ENCODE measurements at regions not wholly inside any gene's neighbourhood (a gene's known extent, or its start where the extent isn't known, plus 50 kb on each side); places are given as distances from the start of the nearest gene placed in this dataset.
"Not testable (repeated sequence)": the region's sequence is repeated elsewhere in the genome, so short reads cannot be mapped to it uniquely, and the experiment has no call there.

DNA sequence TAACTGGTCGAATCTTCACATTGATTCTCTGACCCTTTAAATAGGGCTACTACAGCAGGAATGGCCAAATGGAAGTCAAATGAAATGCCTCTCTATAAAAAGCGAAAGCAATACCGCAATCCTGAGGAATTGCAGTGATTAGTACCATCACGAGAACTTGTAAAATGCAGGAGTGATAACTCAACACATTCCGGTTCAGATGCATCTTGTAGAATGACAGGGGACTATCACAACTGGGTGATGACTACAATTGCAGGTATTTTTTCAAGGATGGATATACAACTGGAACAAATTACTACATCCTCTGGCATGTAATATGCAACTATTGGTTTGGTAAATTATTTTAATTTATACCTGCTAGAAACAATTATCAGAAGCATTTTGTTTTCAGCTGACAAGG is 140.4 kb downstream of the PCDH20 start:
- H3K9me3 ChIP-seq, result no peaks in the 10 kb centered on the region
- TF ChIP-seq, protein P1, sequence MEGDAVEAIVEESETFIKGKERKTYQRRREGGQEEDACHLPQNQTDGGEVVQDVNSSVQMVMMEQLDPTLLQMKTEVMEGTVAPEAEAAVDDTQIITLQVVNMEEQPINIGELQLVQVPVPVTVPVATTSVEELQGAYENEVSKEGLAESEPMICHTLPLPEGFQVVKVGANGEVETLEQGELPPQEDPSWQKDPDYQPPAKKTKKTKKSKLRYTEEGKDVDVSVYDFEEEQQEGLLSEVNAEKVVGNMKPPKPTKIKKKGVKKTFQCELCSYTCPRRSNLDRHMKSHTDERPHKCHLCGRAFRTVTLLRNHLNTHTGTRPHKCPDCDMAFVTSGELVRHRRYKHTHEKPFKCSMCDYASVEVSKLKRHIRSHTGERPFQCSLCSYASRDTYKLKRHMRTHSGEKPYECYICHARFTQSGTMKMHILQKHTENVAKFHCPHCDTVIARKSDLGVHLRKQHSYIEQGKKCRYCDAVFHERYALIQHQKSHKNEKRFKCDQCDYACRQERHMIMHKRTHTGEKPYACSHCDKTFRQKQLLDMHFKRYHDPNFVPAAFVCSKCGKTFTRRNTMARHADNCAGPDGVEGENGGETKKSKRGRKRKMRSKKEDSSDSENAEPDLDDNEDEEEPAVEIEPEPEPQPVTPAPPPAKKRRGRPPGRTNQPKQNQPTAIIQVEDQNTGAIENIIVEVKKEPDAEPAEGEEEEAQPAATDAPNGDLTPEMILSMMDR (IDR thresholded peaks at IDR 0.05), result no peak
- intact Hi-C loops (cut with DNase I), result no loop called here
- no peak for DNase-seq
- H3K4me3 ChIP-seq, result no peak overlapping the region
- no peak overlapping the region for H3K27ac ChIP-seq
- no peaks in the 10 kb centered on the region for H3K4me1 ChIP-seq
- no peaks in the 10 kb centered on the region for H3K36me3 ChIP-seq
- H3K9ac ChIP-seq (ENCODE audit: low read depth in 2 of 2, low read length in 2 of 2), result no peak overlapping the region
- no peaks in the 10 kb centered on the region for H3K27me3 ChIP-seq

DNA sequence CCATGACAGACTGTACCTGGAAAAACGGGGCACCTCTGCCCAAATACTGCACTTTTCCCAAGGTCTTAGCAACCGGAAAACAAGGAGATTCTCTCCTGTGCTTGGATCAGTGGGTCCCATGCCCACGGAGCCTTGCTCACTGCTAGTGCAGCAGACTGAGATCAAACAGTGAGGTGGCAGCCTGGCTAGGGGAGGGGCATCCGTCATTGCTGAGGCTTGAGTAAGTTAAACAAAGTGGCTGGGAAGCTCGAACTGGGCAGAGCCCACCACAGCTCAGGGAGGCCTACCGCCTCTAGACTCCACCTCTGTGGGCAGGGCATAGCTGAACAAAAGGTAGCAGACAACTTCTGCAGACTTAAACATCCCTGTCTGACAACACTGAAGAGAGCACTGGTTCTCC is 148.8 kb downstream of the PCDH20 start:
- H3K4me3 ChIP-seq, DNase-seq: not testable (repeated sequence)

DNA sequence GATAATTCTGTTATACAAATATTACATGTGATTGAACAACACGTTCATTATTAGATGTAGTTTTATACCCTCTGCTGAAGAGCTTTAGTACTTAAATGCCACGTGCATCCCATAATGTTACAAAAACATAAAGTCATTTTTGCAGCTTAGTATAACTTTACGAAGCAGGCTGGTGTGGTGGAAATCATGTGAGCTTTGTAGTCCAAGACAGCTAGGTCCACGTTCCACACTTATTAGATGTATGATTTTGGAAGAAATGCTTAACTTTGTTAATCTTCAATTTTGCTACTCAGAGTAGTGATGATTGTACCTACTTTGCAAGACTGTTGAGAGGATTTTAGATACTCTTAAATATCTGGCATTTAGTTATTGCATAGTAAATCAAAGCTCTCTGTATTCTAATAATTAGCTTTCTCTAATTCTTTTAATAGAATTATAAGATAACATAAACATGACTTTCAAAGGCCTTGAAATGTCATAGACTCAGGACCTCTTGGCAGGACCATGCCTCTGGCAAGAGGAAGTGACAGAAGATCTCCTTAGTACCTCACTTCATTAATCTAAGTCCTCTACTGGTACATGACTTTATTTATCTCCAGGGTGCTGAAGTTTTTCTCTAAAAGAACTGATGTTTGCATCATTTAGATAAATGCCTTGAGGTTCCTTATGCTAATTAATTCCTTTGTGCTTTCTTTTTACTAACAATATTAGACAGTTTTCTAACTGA is 153.7 kb downstream of the PCDH20 start:
- intact Hi-C loops (cut with DNase I), result no loop called here
- Histone ChIP-seq H3K4me1 (no peaks in the 10 kb centered on the region), H3K4me3 (no peak overlapping the region), H3K27ac (no peak overlapping the region), H3K36me3 (no peaks in the 10 kb centered on the region), H3K9ac (ENCODE audit: low read depth in 2 of 2, low read length in 2 of 2) (no peak overlapping the region), H3K9me3 (no peaks in the 10 kb centered on the region), H3K27me3 (no peaks in the 10 kb centered on the region)
- no peak for DNase-seq
- TF ChIP-seq, protein P1 (IDR thresholded peaks at IDR 0.05), result no peak

More for the DNA sequence above, 148.8 kb downstream of the PCDH20 start:
- H3K36me3 ChIP-seq; H3K9me3 ChIP-seq; H3K9ac ChIP-seq (ENCODE audit: low read depth in 2 of 2, low read length in 2 of 2); H3K27ac ChIP-seq; H3K27me3 ChIP-seq; H3K4me1 ChIP-seq; intact Hi-C loops (cut with DNase I): not testable (repeated sequence)

DNA sequence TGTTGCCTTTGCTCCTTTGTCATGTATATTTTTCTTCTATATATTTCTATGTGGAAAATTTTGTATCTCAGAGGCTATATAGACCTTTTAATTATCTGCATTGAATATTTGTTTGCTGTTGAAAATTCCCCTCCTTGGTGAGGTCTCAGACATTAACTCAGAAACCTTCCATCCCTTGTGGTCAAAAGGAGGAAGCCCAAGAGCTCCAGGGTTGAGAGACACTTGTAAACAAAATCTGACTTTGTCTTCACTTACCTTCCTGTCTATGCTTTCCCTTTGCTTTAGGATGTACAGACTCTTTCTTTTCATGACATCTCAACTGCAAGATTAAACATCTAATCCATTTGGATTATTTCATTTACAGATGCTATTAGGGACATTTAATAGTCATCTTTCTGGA is 157.5 kb downstream of the PCDH20 start:
- no peaks in the 10 kb centered on the region for H3K9me3 ChIP-seq
- H3K27me3 ChIP-seq, result no peaks in the 10 kb centered on the region
- TF ChIP-seq, protein P1 (IDR thresholded peaks at IDR 0.05), result no peak
- DNase-seq, result no peak
- H3K9ac ChIP-seq (ENCODE audit: low read depth in 2 of 2, low read length in 2 of 2), result no peak overlapping the region
- no peaks in the 10 kb centered on the region for H3K4me1 ChIP-seq
- intact Hi-C loops (cut with DNase I), result loop anchor here (10.0 kb wide), 1 partner anchor 133 kb away; no protein-coding TSS in a partner anchor
- no peak overlapping the region for H3K27ac ChIP-seq
- H3K36me3 ChIP-seq, result no peaks in the 10 kb centered on the region
- no peak overlapping the region for H3K4me3 ChIP-seq

DNA sequence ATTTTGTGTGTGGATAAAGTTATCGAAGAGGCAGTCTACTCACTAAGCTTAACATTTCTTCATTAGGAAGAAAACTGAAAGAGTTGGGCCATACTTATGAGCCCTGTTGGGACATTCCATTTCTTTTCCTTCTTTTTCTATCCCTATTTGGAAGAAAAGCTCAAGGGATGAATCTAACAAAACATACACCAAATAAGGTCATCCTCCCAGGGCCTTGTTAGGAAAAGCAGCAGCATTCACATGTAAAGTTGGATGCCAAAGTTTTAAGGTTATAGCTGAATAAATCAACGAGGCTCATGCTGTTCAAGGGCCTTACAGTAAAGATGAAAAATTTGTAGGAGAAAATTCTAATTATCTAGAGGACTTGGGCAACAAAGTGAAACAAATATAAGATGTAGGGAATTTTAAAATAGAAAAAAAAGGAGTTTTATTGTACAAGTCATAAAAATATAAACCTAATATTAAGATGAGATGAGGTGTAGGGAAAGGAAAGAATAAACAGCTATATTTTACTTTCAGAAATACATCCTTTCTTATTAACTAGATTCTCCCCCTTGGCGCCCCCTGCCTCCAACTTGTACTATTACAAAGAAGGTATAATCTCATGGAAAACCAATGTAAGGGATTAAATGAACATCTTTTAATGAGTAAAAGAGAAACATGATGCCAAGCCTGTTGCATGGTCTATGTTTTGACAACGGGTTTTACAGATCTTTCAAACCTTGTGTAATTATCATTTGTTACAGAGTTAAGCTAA is 160.4 kb downstream of the PCDH20 start:
- Histone ChIP-seq H3K9ac (ENCODE audit: low read depth in 2 of 2, low read length in 2 of 2) (no peak overlapping the region), H3K27ac (no peak overlapping the region), H3K27me3 (no peaks in the 10 kb centered on the region), H3K4me3 (no peak overlapping the region), H3K4me1 (no peaks in the 10 kb centered on the region), H3K9me3 (no peaks in the 10 kb centered on the region), H3K36me3 (no peaks in the 10 kb centered on the region)
- TF ChIP-seq, protein P1 (IDR thresholded peaks at IDR 0.05), result no peak
- DNase-seq, result no peak
- intact Hi-C loops (cut with DNase I), result loop anchor here (10.0 kb wide), 1 partner anchor 130 kb away; no protein-coding TSS in a partner anchor

Data from colonic mucosa (tissue), 4 donors.